D341Med (cell line): ENCODE measurements at regions not wholly inside any gene's neighbourhood (a gene's known extent, or its start where the extent isn't known, plus 50 kb on each side); places are given as distances from the start of the nearest gene placed in this dataset.
"Not testable (repeated sequence)": the region's sequence is repeated elsewhere in the genome, so short reads cannot be mapped to it uniquely, and the experiment has no call there.

ENCODE experiments used
- DNase-seq: peaks from one replicate; pipeline ENCODE4 v3.0.0; 2012; ENCODE audit warnings: low spot score

DNA sequence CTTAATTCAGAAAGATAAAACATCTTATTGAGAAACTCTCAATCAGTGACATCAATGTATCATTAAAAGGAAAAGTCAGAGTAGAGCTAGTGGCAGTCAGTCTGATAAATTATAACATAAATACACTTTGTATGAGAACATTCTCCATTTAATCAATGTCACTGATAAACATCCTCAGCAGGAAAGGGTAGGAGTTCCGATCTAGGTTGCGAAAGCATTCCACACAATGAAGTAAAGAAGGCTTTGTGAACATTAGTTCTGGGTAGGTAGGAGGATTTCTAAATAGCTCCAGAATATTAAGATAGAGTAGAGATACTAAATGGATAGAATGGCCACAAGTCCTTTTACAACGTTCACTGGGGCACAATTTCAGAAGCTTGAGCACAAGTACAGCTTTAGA is 179.7 kb upstream of the MALRD1 start:
- no peak for DNase-seq

GRCh38 chr10:18875477-18875876 is 173.1 kb upstream of the MALRD1 start:
- DNase-seq, result no peak

GRCh38 chr10:18879284-18879683 is 169.3 kb upstream of the MALRD1 start:
- DNase-seq, result no peak

- DNase-seq, result no peak
These were observed 168.1 kb upstream of the MALRD1 start for GRCh38 chr10:18880530-18880929.

GRCh38 chr10:18886102-18886501 is 162.5 kb upstream of the MALRD1 start:
- DNase-seq, result no peak

- no peak for DNase-seq
These were observed 142.0 kb upstream of the MALRD1 start for GRCh38 chr10:18906636-18907035.

DNA sequence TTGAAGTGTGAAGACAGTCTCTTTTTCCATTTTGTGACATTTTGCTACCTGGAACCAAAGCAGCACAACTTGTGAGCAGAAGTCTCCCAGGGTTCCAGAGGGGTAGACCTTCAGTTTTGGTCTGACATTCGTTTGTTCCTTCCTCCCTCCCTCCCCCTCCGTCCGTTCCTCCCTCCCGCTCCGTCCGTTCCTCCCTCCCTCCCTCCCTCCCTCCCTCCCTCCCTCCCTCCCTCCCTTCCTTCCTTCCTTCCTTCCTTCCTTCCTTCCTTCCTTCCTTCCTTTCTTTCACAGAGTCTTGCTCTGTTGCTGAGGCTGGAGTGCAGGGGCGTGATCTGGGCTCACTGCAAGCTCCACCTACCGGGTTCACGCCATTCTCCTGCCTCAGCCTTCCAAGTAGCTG is 131.2 kb upstream of the MALRD1 start:
- not testable (repeated sequence) for DNase-seq

DNA sequence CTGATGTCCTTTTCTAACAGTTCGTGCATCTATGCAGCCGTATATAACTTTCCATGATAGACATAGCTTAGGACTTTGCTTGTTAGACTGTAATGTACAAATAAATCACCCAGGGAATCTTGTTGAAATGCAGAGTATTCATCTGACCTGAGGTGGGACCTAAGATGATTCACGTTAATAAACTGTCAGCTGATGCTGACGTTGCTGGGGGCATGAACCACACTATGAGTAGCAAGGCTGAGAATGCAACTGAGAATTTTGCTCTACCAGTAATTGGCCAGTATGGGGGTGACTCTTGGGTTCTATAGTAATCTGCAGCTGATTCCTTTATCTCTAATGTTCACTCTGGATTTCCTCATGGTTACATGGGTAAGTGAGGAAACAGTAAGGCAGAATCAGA is 130.1 kb upstream of the MALRD1 start:
- DNase-seq, result no peak

- no peak for DNase-seq
These were observed 99.2 kb upstream of the MALRD1 start for GRCh38 chr10:18949391-18949790.

GRCh38 chr10:18951072-18951823 is 97.4 kb upstream of the MALRD1 start:
- DNase-seq, result not testable (repeated sequence)

DNA sequence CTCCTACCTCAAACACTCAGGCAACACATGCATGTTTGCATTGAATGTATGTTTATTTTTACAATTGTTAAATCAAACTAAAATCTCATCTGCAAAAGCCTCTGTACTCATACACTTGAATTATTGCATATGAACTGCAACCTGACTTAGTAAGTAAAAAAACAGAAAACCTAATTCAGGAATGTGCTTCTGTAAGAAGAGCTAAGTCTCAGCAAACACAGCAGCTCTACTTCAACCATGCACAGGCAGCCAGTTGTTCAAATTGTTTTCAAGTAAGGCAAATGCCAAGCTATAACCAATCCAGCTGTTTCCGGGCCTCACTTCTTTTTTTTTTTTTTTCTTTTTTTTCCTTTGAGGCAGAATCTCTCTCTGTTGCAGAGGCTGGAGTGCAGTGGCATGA is 93.5 kb upstream of the MALRD1 start:
- no peak for DNase-seq

DNA sequence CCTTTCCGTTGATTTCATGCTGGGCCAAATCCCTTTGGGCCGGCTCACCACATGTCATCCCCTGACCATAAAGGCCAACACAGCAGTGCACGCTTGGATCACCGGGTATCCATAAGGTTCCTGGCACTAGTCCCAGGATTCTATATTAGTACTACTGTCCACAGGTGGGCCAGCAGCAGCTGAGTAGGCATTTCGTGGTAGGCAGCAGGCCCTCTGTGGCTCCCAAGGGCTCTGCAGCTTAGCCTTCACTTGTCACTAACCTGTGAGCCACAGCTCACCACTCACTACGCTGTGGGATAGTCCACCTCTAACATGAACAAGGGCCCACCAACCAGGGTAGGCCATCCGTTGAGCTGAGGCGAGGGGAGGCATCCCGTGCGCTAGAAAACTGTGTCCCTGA is 89.2 kb upstream of the MALRD1 start:
- DNase-seq, result no peak

GRCh38 chr10:18960466-18961079 is 88.0 kb upstream of the MALRD1 start:
- no peak for DNase-seq

DNA sequence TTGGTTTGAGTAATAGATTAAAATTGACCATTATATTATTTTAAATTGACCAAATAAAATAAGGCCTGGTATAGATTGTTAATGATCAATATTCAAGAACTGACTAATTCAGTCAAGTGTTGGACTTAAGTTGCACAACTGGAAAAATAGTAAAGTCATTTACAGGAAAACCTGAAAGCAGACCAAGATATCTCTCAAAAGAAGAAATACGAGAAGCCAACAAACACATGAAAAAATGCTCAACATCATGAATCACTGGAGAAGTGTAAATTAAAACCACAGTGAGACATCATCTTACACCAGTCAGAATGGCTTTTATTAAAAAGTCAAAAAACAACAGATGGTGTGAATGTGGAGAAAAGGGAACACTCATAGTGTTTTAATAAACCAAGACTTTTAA is 80.4 kb upstream of the MALRD1 start:
- no peak for DNase-seq

DNA sequence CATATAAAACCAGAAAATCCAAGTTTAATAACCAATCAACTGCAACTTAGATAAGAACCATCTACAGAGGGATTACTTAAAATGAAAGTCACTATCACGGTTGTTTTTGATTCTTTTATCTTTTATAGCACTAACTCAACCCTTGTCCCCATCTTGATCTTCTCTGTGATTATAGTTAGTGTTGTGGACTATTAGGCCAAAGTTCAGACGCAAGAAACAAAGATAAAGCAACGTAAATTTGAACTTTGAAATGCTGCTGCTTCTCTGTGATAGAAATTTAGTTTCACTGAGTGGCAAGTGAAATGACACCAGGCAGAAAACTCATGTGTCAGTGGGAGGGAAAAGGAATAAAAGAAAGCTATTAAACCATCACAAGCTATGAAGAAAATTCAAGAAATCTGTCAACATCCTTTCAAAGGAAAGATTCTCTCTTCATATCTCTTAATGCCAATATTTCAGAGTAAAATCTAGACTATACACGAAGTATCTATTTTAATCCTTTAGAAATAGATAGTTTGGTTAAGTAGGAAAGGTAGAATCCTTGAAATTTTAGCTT is 71.8 kb upstream of the MALRD1 start:
- DNase-seq, result no peak

DNA sequence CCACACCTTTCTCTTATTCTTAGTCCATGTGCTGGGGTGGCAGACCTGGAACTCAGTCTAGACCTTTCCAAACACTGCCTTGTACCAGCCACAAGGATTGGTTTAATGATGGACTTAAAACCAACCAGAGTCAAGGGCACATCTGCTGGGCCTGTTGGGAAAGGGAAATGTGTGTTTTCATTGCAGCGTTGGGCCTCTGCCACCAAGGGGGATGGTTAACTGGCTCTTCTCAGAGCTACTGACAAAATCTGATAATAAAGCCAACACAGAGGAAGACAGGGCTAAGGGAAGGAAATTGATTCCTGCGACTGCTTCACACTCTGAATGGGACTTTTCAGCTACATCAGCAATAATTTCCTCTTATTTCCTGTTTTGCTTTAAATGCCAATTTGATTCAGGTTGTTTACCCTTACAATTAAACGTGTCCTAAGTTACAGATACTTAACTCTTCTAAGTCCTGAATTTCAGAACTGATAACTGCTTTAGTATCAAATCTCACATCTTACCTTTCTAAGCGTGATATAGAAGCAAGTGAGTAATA is 68.4 kb upstream of the MALRD1 start:
- no peak for DNase-seq

DNA sequence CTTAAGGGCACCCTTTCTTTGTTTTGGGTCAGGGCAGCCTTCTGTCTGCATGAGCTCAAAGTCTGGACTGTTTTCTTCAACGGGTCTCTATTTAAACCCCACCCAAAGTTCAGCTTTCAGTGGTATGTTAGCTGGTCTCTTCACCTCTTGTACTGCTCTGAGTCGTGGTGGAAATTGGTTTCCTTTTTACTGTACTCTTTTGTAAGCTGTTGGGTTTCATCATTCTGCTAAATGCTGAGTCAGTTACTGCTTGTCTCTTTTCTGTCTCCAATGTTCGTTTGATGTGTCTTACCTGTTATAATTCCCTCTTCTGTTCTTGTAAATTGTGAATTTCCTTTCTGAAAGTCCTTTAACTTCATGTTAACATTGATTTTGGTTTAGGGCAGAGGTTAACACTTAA is 64.1 kb upstream of the MALRD1 start:
- DNase-seq, result no peak

- no peak for DNase-seq
These were observed 60.3 kb upstream of the MALRD1 start for GRCh38 chr10:18988338-18988737.
